K562 (cell line): ENCODE measurements at regions not wholly inside any gene's neighbourhood (a gene's known extent, or its start where the extent isn't known, plus 50 kb on each side); places are given as distances from the start of the nearest gene placed in this dataset.
"Not testable (repeated sequence)": the region's sequence is repeated elsewhere in the genome, so short reads cannot be mapped to it uniquely, and the experiment has no call there.

ENCODE experiments used
- ATAC-seq: fragments of 200-7000 bp; cut with Tn5 transposase; 3 replicates; pipeline ENCODE4 v1.9.1; 2020; ENCODE audit warnings: moderate library complexity
- BruUV-seq: library from RNA; stranded (reverse); fragments of 400-500 nt; replicated peaks from 2 replicates; lab custom pipeline; 2021; lab: Mats Ljungman, UMichigan
- CTCF ChIA-PET: fragments of 300-600 bp; formaldehyde crosslinking; extraction: SDS; loops from one replicate; lab custom pipeline; 2021; ENCODE audit warnings: low intra/inter-chr PET ratio; lab: Yijun Ruan, JAX
- POLR2A ChIA-PET: fragments of 300-600, 350-650 bp; sonication (Branson Sonifier 250); formaldehyde crosslinking; extraction: SDS; loops from one replicate; lab custom pipeline; 2021; ENCODE audit warnings: antibody characterized with exemption, inconsistent platforms; lab: Yijun Ruan, JAX
- DNase-seq, 4 experiments: peaks; one replicate each; pipeline versions ENCODE4 v3.0.0 to v3.0.0-alpha.2; 2011 to 2018; ENCODE audit warnings: low spot score in 3 of 4, mixed read lengths in 3 of 4; ENCODE audit errors: extremely low read depth in 1 of 4
- FAIRE-seq: peaks from 2 replicates; lab custom pipeline; 2011; peaks lifted over from hg19 to GRCh38; lab: Jason Lieb, UNC
- H2AFZ ChIP-seq: 2 replicates; pipeline ENCODE4 v1.6.0; 2011; ENCODE audit warnings: low read depth, low read length, control low read depth, inconsistent platforms
- H3K27ac ChIP-seq: fragments of 200-600 bp; 3 replicates; pipeline ENCODE4 v1.8.0; 2011; ENCODE audit warnings: low read depth, mild to moderate bottlenecking, control low read depth, inconsistent platforms, low read length, moderate library complexity, mixed read lengths; ENCODE audit errors: extremely low read depth
- H3K27me3 ChIP-seq, 2 experiments: fragments of 300-600 bp in 1 of 2; 2 replicates in 1 of 2; 3 replicates in 1 of 2; pipeline versions ENCODE4 v1.6.0 to v1.8.0; 2011; ENCODE audit warnings: inconsistent platforms in 2 of 2, low read length in 2 of 2, mild to moderate bottlenecking in 1 of 2, mixed read lengths in 1 of 2, moderate library complexity in 1 of 2; ENCODE audit not compliant: control insufficient read depth in 2 of 2, insufficient read depth in 2 of 2
- H3K36me3 ChIP-seq: fragments of 300-600 bp; 3 replicates; pipeline ENCODE4 v1.8.0; 2011; ENCODE audit warnings: mild to moderate bottlenecking, low read length, inconsistent platforms; ENCODE audit not compliant: control insufficient read depth, insufficient read depth
- H3K4me1 ChIP-seq, 2 experiments: fragments of 200-600 bp in 1 of 2; replicated peaks in 1 of 2; 2 replicates in 1 of 2; 3 replicates in 1 of 2; pipeline versions ENCODE4 v1.5.1 to v1.8.0; 2011; ENCODE audit warnings: inconsistent platforms in 2 of 2, low read length in 2 of 2, mild to moderate bottlenecking in 1 of 2, mixed read lengths in 1 of 2, moderate library complexity in 1 of 2; ENCODE audit not compliant: control insufficient read depth in 2 of 2, insufficient read depth in 2 of 2
- H3K4me2 ChIP-seq: 2 replicates; pipeline ENCODE4 v1.6.1; 2011; ENCODE audit warnings: low read length, control low read depth, inconsistent platforms, mixed read lengths; ENCODE audit not compliant: insufficient read depth
- H3K4me3 ChIP-seq: fragments of 200-600 bp; sonication (generic), shearing (Covaris generic); 2 replicates; pipeline ENCODE4 v1.5.1; 2016; ENCODE audit warnings: control low read depth, inconsistent platforms
- H3K79me2 ChIP-seq: fragments of 200-600 bp; 3 replicates; pipeline ENCODE4 v1.8.0; 2011; ENCODE audit warnings: low read length, inconsistent platforms; ENCODE audit not compliant: control insufficient read depth, insufficient read depth
- H3K9ac ChIP-seq, 2 experiments: 2 replicates each; pipeline versions ENCODE4 v1.6.0 to v1.6.1; 2011; ENCODE audit warnings: low read depth in 2 of 2, low read length in 2 of 2, control low read depth in 1 of 2, inconsistent platforms in 1 of 2, mild to moderate bottlenecking in 1 of 2, mixed read lengths in 1 of 2; ENCODE audit not compliant: insufficient read depth in 1 of 2
- H3K9me1 ChIP-seq: one replicate; pipeline ENCODE4 v1.6.0; 2011; ENCODE audit warnings: inconsistent platforms, mild to moderate bottlenecking, low read length, moderate library complexity; ENCODE audit not compliant: control insufficient read depth, insufficient read depth
- H3K9me3 ChIP-seq: replicated peaks from 2 replicates; pipeline ENCODE4 v1.5.1; 2011; ENCODE audit warnings: low read depth, low read length, inconsistent platforms; ENCODE audit not compliant: control insufficient read depth, insufficient read depth
- H4K20me1 ChIP-seq: replicated peaks from 2 replicates; pipeline ENCODE4 v1.6.1; 2011; ENCODE audit warnings: low read length, inconsistent platforms, mixed read lengths; ENCODE audit not compliant: control insufficient read depth, insufficient read depth
- HNRNPL ChIP-seq: fragments of 200-400 bp; formaldehyde crosslinking; IDR thresholded peaks from 2 replicates; pipeline ENCODE4 v1.6.1; 2017; ENCODE audit warnings: low read depth, mild to moderate bottlenecking, low read length
- STAT5A ChIP-seq: IDR thresholded peaks from 2 replicates; pipeline ENCODE4 v1.6.1; 2012; ENCODE audit warnings: low read length, inconsistent platforms, borderline replicate concordance
- WGBS: fragments of 100-300 bp; shearing (Covaris generic); methylation state at CpG from one replicate; pipeline ENCODE4 v1.1.6; 2016; ENCODE audit warnings: low coverage, mixed read lengths; ENCODE audit not compliant: insufficient coverage; ENCODE audit errors: missing lambda C conversion rate; 5-methylcytosine and 5-hydroxymethylcytosine counted together
- in situ Hi-C: fragments of 300-500 bp; cut with MboI; formaldehyde crosslinking; loops from 4 replicates; pipeline ENCODE4 v1.15.0; 2018; ENCODE audit warnings: inconsistent platforms, mixed read lengths
- intact Hi-C: fragments of 100-400 bp; cut with micrococcal nuclease; formaldehyde crosslinking; loops from 2 replicates; pipeline ENCODE4 v1.14.2; 2022

- CTCF ChIA-PET, result no interaction called here
Observed at GRCh38 chr7:81383846-81384245, 386.0 kb downstream of the HGF start.

GRCh38 chr7:81374641-81375040 is 395.2 kb downstream of the HGF start:
- FAIRE-seq, ATAC-seq, H3K79me2 ChIP-seq: not testable (repeated sequence)

More at GRCh38 chr7:81383846-81384245, 386.0 kb downstream of the HGF start:
- no peak overlapping the region for H3K4me2 ChIP-seq
- in situ Hi-C loops (no loop called here), intact Hi-C loops (no loop called here)
- no peak overlapping the region for H2AFZ ChIP-seq
- H3K79me2 ChIP-seq, result no peaks in the 10 kb centered on the region
- ATAC-seq, result no peak
- FAIRE-seq, result no peak
- H4K20me1 ChIP-seq, result no peaks in the 10 kb centered on the region
- POLR2A ChIA-PET, result no interaction called here
- no peak overlapping the region for H3K4me3 ChIP-seq
- H3K27ac ChIP-seq, result no peak overlapping the region
- no peaks in the 10 kb centered on the region for H3K9me1 ChIP-seq
- no peaks in the 10 kb centered on the region for H3K36me3 ChIP-seq
- H3K4me1 ChIP-seq, result no peaks in the 10 kb centered on the region
- no peak for DNase-seq
- WGBS, result 3% methylated on average over 2 of the region's 2 CpGs
- no peaks in the 10 kb centered on the region for H3K9me3 ChIP-seq
- H3K27me3 ChIP-seq, result no peaks in the 10 kb centered on the region
- BruUV-seq, result no TSS peak
- TF ChIP-seq HNRNPL (no peak), STAT5A (no peak)
- H3K9ac ChIP-seq, result no peak overlapping the region

More at GRCh38 chr7:81374641-81375040, 395.2 kb downstream of the HGF start:
- H3K27ac ChIP-seq, in situ Hi-C loops, H3K36me3 ChIP-seq, H3K9me3 ChIP-seq, H2AFZ ChIP-seq, H3K4me3 ChIP-seq, H3K9me1 ChIP-seq, H3K4me2 ChIP-seq, H3K9ac ChIP-seq, DNase-seq, POLR2A ChIA-PET, CTCF ChIA-PET, intact Hi-C loops, H3K4me1 ChIP-seq, BruUV-seq, H3K27me3 ChIP-seq, H4K20me1 ChIP-seq: not testable (repeated sequence)
